Hematopoietic multipotent progenitor cell (in vitro differentiated cells): ENCODE measurements at regions not wholly inside any gene's neighbourhood (a gene's known extent, or its start where the extent isn't known, plus 50 kb on each side); places are given as distances from the start of the nearest gene placed in this dataset.

Experiments used
- DNase-seq, 3 donors: peaks; one replicate each; pipeline ENCODE4 v3.0.0-alpha.2; 2011 to 2015; ENCODE audit warnings: low read depth in 2 of 3, low spot score in 2 of 3

GRCh38 chr11:112795911-112796649 lies 165.1 kb upstream of the NCAM1 start:
- no peak for DNase-seq

DNA sequence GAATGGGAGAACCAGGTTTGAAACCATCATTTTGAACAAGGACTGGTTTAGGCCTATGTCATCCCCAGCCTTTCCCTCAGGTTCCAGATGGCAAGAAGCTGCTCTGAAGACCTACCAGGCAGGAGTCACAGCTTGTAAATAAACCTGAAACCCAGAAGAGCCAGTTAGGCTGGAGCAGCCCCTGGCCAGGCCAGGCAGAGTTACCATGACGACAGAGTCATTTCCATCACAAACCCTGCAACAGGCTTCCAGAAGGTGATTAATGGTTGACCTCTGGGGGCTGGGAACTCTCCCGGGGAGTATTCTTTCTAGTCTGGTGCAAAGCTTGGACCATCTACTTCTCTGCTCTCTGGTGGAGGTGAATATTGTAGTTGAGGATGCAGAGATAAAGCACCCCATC lies 164.1 kb upstream of the NCAM1 start:
- no peak for DNase-seq

- DNase-seq = peak in 2 of 3 donors; percentile 14 to 56
Observed at GRCh38 chr11:112797648-112798293, 163.4 kb upstream of the NCAM1 start.

GRCh38 chr11:112801025-112801816 lies 160.0 kb upstream of the NCAM1 start:
- DNase-seq = no peak

DNA sequence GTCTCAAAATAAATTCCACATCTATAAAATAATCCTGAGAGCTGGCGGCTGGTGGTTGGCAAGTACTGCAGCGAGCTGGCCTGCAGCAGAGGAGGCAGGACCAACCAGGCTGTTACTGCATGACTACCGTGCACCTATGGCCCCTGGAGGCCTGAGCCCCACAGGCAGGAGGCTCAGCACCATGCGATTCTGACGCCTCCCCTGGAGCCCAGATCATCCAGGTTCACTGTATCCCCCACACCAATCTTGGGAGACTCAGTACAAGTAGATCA lies 159.5 kb upstream of the NCAM1 start:
- no peak for DNase-seq

GRCh38 chr11:112805658-112806057 lies 155.6 kb upstream of the NCAM1 start:
- no peak for DNase-seq

DNA sequence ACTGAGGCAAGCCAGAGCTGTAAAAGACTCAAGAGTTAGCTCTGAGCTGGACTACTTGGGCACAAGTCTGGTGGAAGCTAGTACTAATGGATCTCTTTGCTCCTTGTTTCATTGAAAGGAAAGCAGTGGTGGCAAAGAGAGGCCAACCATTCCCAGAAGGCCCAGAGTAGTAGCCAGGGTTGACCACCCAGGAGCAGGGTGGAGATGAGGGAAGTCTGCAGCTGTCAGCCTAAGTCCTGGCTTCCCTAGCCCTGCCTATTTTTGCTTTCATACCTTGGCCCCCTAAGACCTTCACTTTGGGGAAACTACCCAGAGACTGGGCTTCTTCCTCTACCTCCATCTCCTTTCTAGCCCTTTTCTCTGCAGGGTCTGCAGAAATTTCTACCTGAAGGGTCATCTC lies 155.0 kb upstream of the NCAM1 start:
- DNase-seq = no peak

- DNase-seq = no peak
Observed at GRCh38 chr11:112806876-112807275, 154.3 kb upstream of the NCAM1 start.

- DNase-seq = no peak
Observed at GRCh38 chr11:112809429-112809828, 151.8 kb upstream of the NCAM1 start.

DNA sequence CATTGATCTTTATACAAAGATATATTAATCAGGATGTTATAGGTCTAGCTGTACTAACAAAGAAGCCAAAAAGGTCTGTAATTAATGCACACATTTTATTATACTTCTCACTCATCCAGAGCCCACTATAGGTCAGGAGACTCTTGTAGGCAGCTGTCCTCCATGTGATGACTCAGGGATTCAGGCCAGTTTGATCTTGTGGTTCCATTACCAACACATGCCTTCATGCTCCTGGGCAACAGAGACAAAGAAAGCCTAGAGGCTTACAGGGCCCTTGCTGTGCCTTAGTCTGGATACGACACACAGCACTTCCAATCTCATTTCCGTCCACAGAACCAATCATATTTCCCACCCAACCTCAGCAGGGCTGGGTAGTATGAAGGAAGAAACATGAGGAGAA lies 150.3 kb upstream of the NCAM1 start:
- no peak for DNase-seq

DNA sequence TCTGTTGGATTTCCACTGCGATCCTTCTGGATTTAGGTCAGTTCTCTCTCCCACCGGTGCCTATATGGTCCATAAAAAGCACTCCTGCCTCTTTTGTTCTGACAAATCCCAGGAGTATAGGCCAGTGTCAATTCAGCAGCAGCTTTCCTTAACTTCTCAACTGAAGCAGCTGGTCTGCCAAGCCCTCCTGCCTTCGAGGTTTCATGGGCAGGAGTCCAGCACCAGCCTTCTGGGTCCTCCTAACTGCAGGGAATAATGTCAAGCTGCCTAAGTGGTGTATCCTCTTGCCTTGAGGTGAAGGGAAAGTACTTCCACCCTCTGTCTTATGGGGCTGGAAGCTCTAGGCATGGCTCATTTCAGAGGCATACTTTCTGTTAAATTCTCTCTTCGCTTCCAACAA lies 149.4 kb upstream of the NCAM1 start:
- no peak for DNase-seq

GRCh38 chr11:112812729-112813128 lies 148.5 kb upstream of the NCAM1 start:
- DNase-seq = no peak

DNA sequence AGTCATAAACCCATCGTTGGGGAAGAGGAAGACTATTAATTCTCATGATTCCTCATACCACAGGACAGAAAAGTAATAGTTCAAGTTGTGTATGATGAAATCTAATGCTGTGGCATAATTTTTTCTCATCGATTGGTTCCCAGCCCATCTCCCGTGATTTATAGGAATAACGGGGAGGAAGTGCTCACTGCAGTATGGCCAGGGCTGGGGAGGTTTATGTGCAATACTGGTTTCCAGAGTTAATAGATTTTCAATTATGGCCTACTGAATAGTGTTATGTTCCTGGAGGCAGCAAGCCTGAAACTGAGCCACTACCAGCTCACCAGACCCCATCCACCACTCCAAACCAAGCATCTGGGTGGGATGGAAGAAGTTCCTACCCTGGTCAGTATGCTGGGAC lies 147.1 kb upstream of the NCAM1 start:
- DNase-seq = no peak

DNA sequence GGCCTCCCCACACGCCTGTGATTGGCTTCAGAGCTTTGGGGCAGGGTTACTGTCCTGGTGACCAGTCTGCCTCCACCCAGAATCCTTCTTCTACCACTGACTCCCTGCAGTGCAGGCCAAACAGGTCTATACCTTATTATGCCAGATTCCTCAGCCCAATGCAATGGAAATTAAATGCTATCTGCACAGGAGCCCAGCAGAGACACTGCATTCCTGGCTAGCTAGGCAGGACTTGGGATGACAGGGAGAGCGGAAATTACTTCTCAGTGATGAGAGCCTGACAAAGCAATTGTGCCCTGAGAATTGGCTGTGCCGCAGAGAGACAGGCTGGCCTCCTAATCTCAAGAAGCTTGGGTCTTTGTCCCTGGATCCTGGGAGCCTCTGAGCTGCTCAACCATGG lies 143.8 kb upstream of the NCAM1 start:
- DNase-seq = no peak

DNA sequence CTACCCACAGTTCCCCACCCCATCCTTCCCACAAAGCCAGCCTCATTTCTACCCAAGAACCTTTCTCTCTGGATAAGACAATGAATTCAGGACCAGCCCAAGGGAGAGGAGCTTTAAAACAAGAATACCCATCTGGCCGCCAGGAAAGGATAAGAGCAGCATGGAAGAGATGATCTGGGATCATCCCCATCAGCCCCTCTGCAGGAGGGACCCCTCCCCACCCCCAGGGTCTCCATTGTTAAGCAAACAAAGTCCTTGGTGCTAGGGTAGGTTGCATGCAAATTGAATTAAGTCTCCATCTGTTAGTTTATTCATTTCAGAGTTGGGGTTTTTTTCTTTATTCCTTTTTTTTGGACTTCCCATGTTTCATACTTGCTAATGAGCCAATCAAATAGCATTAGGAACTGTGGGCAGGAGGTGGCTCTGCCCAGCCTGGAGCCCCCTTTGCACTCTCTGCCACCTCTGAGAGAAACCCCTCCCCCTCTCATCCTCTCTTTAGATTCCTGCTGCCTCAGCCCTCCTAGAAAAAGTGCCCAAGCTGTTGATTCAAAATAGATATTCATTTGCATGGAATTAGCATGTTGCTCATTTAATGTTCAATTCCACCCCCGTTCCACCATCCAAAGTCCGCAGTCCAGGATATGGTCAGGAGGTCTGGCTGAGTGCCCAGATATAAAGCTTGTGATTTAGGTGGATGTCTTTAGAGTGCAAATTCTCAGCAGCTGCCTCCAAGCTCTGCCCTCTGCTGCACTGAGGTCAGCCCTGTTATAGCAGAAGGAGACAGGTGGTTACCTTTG lies 138.5 kb upstream of the NCAM1 start:
- no peak for DNase-seq

GRCh38 chr11:112826026-112826425 lies 135.2 kb upstream of the NCAM1 start:
- DNase-seq = no peak

DNA sequence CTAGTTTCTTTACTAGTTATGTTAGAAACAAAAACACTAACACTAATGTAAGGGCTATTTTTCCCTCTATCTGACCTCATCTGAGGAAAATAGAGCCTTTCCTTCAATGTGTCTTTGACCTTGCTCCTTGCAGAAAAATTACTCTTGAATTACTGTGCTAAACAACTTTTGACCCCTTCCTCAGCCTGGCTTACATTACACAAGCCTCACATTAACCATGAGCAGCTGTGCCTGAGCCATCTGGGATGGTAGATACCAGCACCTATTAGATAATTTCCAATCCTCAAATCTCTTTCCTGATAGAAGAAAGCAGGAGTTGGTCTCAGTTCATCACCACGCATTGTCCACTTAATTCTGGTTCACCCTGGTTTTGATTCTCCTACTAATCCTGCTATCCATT lies 134.4 kb upstream of the NCAM1 start:
- DNase-seq = no peak

DNA sequence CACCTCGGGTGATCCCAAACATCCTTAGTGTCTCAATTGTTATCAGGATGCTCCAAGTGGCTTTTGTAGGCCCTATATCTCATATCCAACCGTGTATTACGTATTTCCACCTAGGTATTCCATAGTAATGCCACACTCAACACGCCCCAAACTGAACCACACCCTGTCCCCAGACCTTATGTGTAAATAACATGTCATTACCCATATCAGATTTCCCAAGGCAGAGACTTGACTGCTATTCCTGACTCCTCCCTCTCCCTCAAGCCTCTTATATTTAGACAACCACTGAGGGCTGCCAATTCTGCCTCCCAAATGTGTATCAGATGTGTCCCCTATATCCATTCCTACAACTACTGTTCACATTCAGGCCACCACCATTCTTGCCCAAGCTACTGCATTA lies 132.8 kb upstream of the NCAM1 start:
- DNase-seq = no peak

DNA sequence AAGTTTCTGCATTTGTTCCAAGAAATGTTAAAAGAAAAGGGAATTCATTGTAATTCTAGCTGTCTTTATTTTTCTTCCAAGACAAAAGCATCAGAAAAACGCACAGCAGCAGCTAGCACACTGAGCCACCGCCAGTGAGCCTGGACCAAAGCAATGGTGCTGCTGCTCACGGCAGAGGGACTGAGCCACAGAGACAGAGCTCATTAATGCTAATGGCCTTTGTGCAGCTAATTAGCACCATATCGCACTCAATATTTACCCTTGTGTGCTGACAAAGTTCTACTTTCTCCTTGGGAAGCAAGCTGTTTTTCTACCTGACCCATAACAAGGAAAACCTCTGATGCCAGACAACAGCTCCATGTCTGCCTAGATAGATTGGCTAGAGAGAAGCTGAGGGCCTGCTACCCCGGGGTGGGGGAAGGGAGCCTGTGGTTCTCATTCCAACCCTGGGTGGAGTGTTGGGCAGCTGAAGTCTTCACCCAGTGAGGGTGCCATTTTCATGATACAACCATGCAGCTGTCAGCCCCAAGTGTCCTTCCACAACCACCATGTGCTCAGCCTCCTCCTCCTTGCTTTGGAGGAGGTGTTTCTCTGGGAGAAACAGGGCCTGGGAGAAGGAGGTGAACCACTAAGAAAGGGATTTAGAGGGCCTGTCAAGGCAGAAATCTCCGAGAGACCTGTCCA lies 131.1 kb upstream of the NCAM1 start:
- DNase-seq = no peak

DNA sequence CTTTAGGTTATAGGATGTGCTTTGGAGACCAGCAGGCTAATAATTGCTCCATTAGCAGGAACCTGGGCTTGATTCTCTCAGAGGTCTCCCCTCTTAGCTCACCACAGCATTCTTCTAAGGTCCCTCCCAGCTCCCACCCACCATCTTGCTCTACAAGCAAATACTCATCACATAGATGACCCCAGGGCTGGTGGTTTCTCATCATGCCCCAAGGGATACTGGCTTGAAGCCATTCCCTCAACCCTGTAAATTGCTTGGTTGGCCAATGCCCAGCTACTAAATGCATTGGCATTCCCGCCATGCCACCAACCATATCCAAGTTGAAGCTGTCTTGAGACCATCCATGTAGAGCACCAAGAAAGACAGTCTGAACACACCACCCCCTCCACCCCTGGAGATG lies 130.2 kb upstream of the NCAM1 start:
- DNase-seq = no peak
